RWPE1 (cell line): ENCODE measurements at regions not wholly inside any gene's neighbourhood (a gene's known extent, or its start where the extent isn't known, plus 50 kb on each side); places are given as distances from the start of the nearest gene placed in this dataset.

ENCODE experiments used
- CTCF ChIA-PET: fragments of 350-600 bp; sonication (Branson Sonifier 250); formaldehyde crosslinking; extraction: SDS; loops from one replicate; lab custom pipeline; 2021; lab: Yijun Ruan, JAX
- POLR2A ChIA-PET: fragments of 400-600 bp; formaldehyde crosslinking; extraction: SDS; loops from one replicate; lab custom pipeline; 2020; ENCODE audit warnings: antibody characterized with exemption; ENCODE audit not compliant: low non-redundant PET; lab: Yijun Ruan, JAX
- DNase-seq: peaks from one replicate; pipeline ENCODE4 v3.0.0; 2012; ENCODE audit warnings: low spot score
- H3K27ac ChIP-seq: fragments of 450-650 bp; 2 replicates; pipeline ENCODE4 v1.5.1; 2017
- CTCF ChIP-seq: fragments of 450-650 bp; conservative IDR thresholded peaks from 2 replicates; pipeline ENCODE4 v1.5.1; 2017; ENCODE audit warnings: low read depth, mild to moderate bottlenecking

DNA sequence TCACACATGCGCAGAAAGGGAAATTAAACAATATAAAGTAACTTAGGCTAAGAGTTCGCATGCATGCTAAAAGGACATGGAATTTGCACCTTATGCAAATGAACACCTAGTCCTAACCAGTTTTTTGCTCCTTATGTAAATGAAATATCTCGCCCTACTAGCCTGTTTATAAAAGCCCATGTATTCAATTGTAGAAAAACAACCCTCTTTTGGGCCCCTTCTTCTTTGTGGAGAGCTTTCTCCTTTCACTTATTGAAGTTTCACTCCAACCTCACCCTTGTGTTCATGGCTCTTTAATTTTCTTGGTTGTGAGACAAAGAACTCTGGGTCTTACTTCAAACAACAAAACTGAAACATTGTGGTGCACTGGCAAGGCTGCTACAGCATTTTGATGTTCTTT is 333.4 kb upstream of the ATXN7L3B start:
- CTCF ChIA-PET, result no interaction called here
- no peak for TF ChIP-seq CTCF
- POLR2A ChIA-PET, result no interaction called here
- DNase-seq, result no peak
- H3K27ac ChIP-seq, result no peak overlapping the region

DNA sequence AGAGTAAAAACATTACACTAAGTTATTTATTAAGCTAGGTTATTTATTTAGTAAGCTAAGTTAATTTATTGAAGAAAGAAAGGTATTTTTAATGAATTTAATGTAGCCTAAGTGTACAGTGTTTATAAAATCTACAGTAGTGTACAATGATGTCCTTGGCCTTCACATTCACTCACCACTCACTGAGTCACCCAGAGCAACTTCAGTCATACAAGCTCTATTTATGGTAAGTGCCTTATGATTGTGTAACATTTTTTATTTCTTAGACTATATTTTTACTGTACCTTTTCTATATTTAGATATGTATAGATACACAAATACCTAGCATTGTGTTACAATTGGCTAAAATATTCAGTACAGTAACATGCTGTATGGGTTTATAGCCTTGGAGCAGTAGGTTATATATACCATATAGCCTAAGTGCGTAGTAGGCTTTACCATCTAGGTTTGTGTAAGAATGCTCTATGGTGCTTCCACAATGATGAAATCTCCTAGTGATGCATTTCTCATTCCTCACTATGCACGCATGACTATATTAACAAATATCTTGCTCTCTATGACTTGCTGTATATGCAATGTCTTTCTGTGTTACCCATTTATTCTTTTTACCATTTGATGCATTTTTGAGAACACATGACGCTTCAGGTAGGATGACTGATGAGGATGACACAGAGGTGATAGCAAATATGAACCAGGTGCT is 309.6 kb upstream of the ATXN7L3B start:
- POLR2A ChIA-PET, result no interaction called here
- DNase-seq, result no peak
- CTCF ChIA-PET, result no interaction called here
- no peak overlapping the region for H3K27ac ChIP-seq
- TF ChIP-seq CTCF, result no peak

GRCh38 chr12:74229671-74230070 is 308.0 kb upstream of the ATXN7L3B start:
- no peak overlapping the region for H3K27ac ChIP-seq
- CTCF ChIA-PET, result no interaction called here
- POLR2A ChIA-PET, result no interaction called here
- no peak for DNase-seq
- no peak for TF ChIP-seq CTCF

- POLR2A ChIA-PET, result no interaction called here
- H3K27ac ChIP-seq, result no peak overlapping the region
- no peak for TF ChIP-seq CTCF
- CTCF ChIA-PET, result no interaction called here
- no peak for DNase-seq
These were observed 302.3 kb upstream of the ATXN7L3B start for GRCh38 chr12:74235342-74235741.

DNA sequence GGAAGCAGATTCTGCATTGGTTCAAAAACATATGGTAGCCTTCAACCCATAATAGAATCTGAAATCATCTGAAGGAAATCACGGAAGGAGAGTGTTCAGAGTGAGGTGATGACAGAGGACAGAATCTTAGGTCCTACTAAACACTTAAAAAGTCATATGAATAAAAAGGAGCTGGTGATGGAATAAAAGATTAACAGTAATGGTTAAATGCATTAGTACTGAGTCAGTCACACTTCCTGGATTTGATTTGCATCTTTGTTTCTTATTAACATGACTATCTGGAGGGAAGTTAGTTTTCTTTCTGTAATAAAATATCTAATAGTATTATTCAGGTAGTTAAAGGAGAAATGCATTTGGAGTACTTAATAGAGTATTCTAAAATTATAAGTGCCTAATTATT is 296.3 kb upstream of the ATXN7L3B start:
- DNase-seq, result no peak
- POLR2A ChIA-PET, result no interaction called here
- TF ChIP-seq CTCF, result no peak
- CTCF ChIA-PET, result no interaction called here
- no peak overlapping the region for H3K27ac ChIP-seq

DNA sequence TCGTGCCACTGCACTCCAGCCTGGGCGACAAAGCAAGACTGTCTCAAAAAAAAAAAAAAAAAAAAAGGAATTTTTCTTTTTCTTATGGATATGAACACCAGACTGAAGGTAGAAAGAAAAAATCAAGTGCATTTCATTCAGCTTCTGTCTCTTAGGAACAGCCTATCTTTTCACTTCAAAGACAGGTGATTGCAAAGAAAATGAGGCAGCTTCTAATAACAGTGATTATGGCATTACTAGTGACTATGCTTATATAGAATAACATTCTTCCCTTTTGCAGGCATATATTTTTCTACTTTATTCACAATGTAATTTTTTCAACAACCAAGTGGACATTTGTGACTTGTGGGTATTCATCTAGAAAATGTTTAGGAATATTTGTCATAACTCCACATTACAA is 295.5 kb upstream of the ATXN7L3B start:
- ChIA-PET POLR2A (no interaction called here), CTCF (interaction anchor here (0.6 to 0.7 kb wide), 2 partner anchors 27 to 690 kb away, joined by 3 read pairs; no protein-coding TSS in a partner anchor)
- no peak for TF ChIP-seq CTCF
- H3K27ac ChIP-seq, result no peak overlapping the region
- no peak for DNase-seq

DNA sequence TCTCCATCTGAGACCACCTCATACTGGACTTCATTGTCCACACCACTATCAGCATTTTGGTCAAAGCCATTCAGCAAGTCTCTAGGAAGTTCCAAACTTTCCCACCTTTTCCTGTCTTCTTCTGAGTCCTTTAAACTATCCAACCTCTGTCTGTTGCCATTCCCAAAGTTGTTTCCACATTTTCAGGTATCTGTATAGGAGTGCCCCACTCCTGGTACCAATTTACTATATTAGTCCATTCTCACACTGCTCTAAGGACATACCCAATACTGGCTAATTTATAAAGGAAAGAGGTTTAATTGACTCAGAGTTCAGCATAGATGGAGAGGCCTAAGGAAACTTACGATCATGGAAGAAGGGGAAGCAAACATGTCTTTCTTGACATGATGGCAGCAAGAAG is 292.2 kb upstream of the ATXN7L3B start:
- TF ChIP-seq CTCF, result no peak
- no peak for DNase-seq
- H3K27ac ChIP-seq, result no peak overlapping the region
- POLR2A ChIA-PET, result no interaction called here
- CTCF ChIA-PET, result no interaction called here
